ENCODE measurements at regions not wholly inside any gene's neighbourhood (a gene's known extent, or its start where the extent isn't known, plus 50 kb on each side); places are given as distances from the start of the nearest gene placed in this dataset.

DNA sequence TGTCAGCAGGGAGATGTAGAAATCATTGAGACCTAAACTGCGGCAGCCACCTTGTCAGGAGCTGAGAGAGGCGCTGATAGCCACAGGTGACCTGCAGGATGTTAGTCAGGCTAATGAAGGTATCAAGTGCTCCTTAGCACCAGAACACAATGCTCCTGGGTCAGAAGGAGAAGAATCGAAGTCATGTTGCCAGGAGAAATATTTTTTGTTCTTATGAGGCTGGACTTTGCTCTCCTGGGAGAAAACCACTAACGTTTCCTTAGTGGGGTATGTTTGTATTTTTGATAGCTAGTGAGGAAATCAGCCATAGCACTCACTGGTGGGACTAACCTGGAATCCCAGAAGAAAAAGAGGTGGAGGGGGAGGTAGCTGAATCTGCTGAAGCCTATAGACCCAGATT is 120.9 kb upstream of the LRFN2 start:
- TF ChIP-seq, protein P1, sequence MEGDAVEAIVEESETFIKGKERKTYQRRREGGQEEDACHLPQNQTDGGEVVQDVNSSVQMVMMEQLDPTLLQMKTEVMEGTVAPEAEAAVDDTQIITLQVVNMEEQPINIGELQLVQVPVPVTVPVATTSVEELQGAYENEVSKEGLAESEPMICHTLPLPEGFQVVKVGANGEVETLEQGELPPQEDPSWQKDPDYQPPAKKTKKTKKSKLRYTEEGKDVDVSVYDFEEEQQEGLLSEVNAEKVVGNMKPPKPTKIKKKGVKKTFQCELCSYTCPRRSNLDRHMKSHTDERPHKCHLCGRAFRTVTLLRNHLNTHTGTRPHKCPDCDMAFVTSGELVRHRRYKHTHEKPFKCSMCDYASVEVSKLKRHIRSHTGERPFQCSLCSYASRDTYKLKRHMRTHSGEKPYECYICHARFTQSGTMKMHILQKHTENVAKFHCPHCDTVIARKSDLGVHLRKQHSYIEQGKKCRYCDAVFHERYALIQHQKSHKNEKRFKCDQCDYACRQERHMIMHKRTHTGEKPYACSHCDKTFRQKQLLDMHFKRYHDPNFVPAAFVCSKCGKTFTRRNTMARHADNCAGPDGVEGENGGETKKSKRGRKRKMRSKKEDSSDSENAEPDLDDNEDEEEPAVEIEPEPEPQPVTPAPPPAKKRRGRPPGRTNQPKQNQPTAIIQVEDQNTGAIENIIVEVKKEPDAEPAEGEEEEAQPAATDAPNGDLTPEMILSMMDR (IDR thresholded peaks at IDR 0.05; ENCODE audit: insufficient read depth, low read depth, low read length): no peak
- no peak for TF ChIP-seq EZH2 (IDR thresholded peaks at IDR 0.05; ENCODE audit: insufficient read depth, low read length)
- H3K4me3 Mint-ChIP-seq (ENCODE audit: unreplicated experiment): no peak overlapping the region
- H3K4me1 Mint-ChIP-seq (ENCODE audit: low read depth, unreplicated experiment): peaks cover 2% of the 10 kb centered on the region
- peaks cover 21% of the 10 kb centered on the region for H3K27me3 Mint-ChIP-seq (ENCODE audit: low read depth, unreplicated experiment)
- no peaks in the 10 kb centered on the region for H3K79me2 ChIP-seq (ENCODE audit: insufficient read depth, low read length)
- H3K4me1 ChIP-seq (ENCODE audit: insufficient read depth, low read length): no peaks in the 10 kb centered on the region
- FAIRE-seq (no peak), DNase-seq (ENCODE audit: low read depth) (no peak)
- H3K9me3 Mint-ChIP-seq (ENCODE audit: unreplicated experiment): peaks cover 6% of the 10 kb centered on the region
- H3K36me3 ChIP-seq (ENCODE audit: insufficient read depth, low read length): no peaks in the 10 kb centered on the region
- no peaks in the 10 kb centered on the region for H3K9me3 ChIP-seq (ENCODE audit: insufficient read depth, low read depth, low read length)
- peaks cover 6% of the 10 kb centered on the region for H3K27me3 ChIP-seq (ENCODE audit: insufficient read depth, low read length)
- H3K4me2 ChIP-seq (ENCODE audit: low read length): no peak overlapping the region
- no peak overlapping the region for H3K4me3 ChIP-seq (ENCODE audit: insufficient read depth, low read depth, low read length)
- no peak overlapping the region for H2AFZ ChIP-seq (ENCODE audit: low read depth, low read length)
- H3K27ac ChIP-seq (ENCODE audit: low read depth, low read length): no peak overlapping the region
- H4K20me1 ChIP-seq (ENCODE audit: insufficient read depth, low read length): no peaks in the 10 kb centered on the region
- H3K27ac Mint-ChIP-seq (ENCODE audit: unreplicated experiment): no peak overlapping the region
- peaks cover 2% of the 10 kb centered on the region for H3K36me3 Mint-ChIP-seq (ENCODE audit: low read depth, unreplicated experiment)
- no peak overlapping the region for H3K9ac ChIP-seq (ENCODE audit: low read length)

DNA sequence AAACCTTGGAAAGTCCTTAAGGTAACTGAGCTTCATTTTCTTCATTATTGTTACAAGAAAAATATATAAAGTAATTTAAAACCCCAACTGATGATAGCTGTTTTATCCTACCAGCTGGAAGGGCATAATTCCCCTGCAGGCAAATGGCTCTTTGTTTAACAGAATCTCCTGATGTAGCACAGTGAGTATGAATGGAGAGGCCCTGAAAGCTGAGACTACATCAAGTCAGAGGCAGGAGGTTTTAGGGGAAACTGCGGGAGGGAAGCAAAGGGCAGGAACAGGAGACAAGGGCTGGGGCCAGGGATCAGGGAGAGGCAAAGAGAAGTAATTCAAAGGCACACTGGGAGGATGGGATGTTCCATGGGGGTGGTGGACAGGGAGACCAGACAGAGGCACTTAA is 119.0 kb upstream of the LRFN2 start:
- H3K27me3 Mint-ChIP-seq (ENCODE audit: low read depth, unreplicated experiment): peaks cover 15% of the 10 kb centered on the region
- peaks cover 6% of the 10 kb centered on the region for H3K9me3 Mint-ChIP-seq (ENCODE audit: unreplicated experiment)
- no peak overlapping the region for H3K9ac ChIP-seq (ENCODE audit: low read length)
- no peak for TF ChIP-seq EZH2 (IDR thresholded peaks at IDR 0.05; ENCODE audit: insufficient read depth, low read length)
- TF ChIP-seq, protein P1 (IDR thresholded peaks at IDR 0.05; ENCODE audit: insufficient read depth, low read depth, low read length): no peak
- no peak overlapping the region for H3K4me3 ChIP-seq (ENCODE audit: insufficient read depth, low read depth, low read length)
- H3K36me3 Mint-ChIP-seq (ENCODE audit: low read depth, unreplicated experiment): peaks cover 2% of the 10 kb centered on the region
- H3K36me3 ChIP-seq (ENCODE audit: insufficient read depth, low read length): no peaks in the 10 kb centered on the region
- H3K9me3 ChIP-seq (ENCODE audit: insufficient read depth, low read depth, low read length): no peaks in the 10 kb centered on the region
- H4K20me1 ChIP-seq (ENCODE audit: insufficient read depth, low read length): no peaks in the 10 kb centered on the region
- no peak overlapping the region for H3K27ac ChIP-seq (ENCODE audit: low read depth, low read length)
- H3K4me2 ChIP-seq (ENCODE audit: low read length): no peak overlapping the region
- H3K4me1 ChIP-seq (ENCODE audit: insufficient read depth, low read length): no peaks in the 10 kb centered on the region
- DNase-seq (ENCODE audit: low read depth) (no peak), FAIRE-seq (no peak)
- H3K4me1 Mint-ChIP-seq (ENCODE audit: low read depth, unreplicated experiment): peaks cover 2% of the 10 kb centered on the region
- no peaks in the 10 kb centered on the region for H3K79me2 ChIP-seq (ENCODE audit: insufficient read depth, low read length)
- no peak overlapping the region for H3K27ac Mint-ChIP-seq (ENCODE audit: unreplicated experiment)
- no peak overlapping the region for H3K4me3 Mint-ChIP-seq (ENCODE audit: unreplicated experiment)
- H3K27me3 ChIP-seq (ENCODE audit: insufficient read depth, low read length): peaks cover 11% of the 10 kb centered on the region
- no peak overlapping the region for H2AFZ ChIP-seq (ENCODE audit: low read depth, low read length)

DNA sequence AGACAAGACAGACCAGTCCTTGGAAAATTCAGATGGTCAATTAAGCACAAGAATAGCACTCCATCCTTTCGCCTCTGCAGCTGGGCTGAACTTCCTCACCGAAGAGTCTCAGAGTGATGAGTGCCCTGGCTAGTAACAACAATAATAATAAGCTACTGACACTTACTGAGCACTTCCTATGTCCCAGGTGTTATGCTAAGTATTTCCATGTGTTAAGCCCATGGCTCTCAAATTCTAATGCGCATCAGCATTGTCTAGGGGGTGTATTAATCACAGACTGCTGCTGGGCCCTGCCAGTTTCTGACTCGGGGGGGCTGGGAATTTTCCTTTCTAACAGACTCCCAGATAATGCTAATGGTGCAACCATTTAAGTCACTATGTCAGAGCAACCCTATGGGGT is 118.2 kb upstream of the LRFN2 start:
- H3K36me3 ChIP-seq (ENCODE audit: insufficient read depth, low read length): no peaks in the 10 kb centered on the region
- H4K20me1 ChIP-seq (ENCODE audit: insufficient read depth, low read length): no peaks in the 10 kb centered on the region
- H3K27ac ChIP-seq (ENCODE audit: low read depth, low read length): no peak overlapping the region
- no peaks in the 10 kb centered on the region for H3K79me2 ChIP-seq (ENCODE audit: insufficient read depth, low read length)
- H3K4me2 ChIP-seq (ENCODE audit: low read length): no peak overlapping the region
- FAIRE-seq: no peak
- no peaks in the 10 kb centered on the region for H3K4me1 ChIP-seq (ENCODE audit: insufficient read depth, low read length)
- H3K27me3 ChIP-seq (ENCODE audit: insufficient read depth, low read length): peaks cover 9% of the 10 kb centered on the region
- no peak overlapping the region for H3K9ac ChIP-seq (ENCODE audit: low read length)
- Mint-ChIP-seq H3K27me3 (ENCODE audit: low read depth, unreplicated experiment) (peaks cover 12% of the 10 kb centered on the region), H3K36me3 (ENCODE audit: low read depth, unreplicated experiment) (peaks cover 2% of the 10 kb centered on the region), H3K4me1 (ENCODE audit: low read depth, unreplicated experiment) (peaks cover 2% of the 10 kb centered on the region), H3K27ac (ENCODE audit: unreplicated experiment) (no peak overlapping the region), H3K9me3 (ENCODE audit: unreplicated experiment) (peaks cover 6% of the 10 kb centered on the region), H3K4me3 (ENCODE audit: unreplicated experiment) (no peak overlapping the region)
- TF ChIP-seq EZH2 (IDR thresholded peaks at IDR 0.05; ENCODE audit: insufficient read depth, low read length): no peak
- TF ChIP-seq, protein P1 (IDR thresholded peaks at IDR 0.05; ENCODE audit: insufficient read depth, low read depth, low read length): no peak
- no peak overlapping the region for H2AFZ ChIP-seq (ENCODE audit: low read depth, low read length)
- DNase-seq (ENCODE audit: low read depth): no peak
- no peak overlapping the region for H3K4me3 ChIP-seq (ENCODE audit: insufficient read depth, low read depth, low read length)
- H3K9me3 ChIP-seq (ENCODE audit: insufficient read depth, low read depth, low read length): no peaks in the 10 kb centered on the region

Data from astrocyte (in vitro differentiated cells and primary cell).